ENCODE measurements at regions not wholly inside any gene's neighbourhood (a gene's known extent, or its start where the extent isn't known, plus 50 kb on each side); places are given as distances from the start of the nearest gene placed in this dataset.

DNA sequence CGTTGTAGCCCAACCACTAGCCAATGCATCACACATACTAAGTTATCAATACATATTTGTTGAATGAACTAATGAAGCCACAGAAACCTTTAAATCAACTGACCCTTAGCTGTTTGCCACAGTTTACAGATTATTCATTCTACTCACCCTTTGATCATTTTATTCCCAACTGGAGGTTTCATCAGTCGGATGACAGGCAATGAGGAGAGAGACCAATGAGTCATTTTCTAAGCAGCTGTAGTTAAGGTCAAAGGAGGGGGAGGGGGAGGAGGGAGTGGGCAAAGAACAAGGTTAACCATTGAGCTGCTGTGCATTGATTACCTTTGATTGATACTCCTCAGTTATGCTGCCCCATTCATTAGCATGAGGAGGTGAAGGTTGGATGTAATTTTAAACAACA, 469.5 kb downstream of the VRK1 start:
- TF ChIP-seq, protein P1, sequence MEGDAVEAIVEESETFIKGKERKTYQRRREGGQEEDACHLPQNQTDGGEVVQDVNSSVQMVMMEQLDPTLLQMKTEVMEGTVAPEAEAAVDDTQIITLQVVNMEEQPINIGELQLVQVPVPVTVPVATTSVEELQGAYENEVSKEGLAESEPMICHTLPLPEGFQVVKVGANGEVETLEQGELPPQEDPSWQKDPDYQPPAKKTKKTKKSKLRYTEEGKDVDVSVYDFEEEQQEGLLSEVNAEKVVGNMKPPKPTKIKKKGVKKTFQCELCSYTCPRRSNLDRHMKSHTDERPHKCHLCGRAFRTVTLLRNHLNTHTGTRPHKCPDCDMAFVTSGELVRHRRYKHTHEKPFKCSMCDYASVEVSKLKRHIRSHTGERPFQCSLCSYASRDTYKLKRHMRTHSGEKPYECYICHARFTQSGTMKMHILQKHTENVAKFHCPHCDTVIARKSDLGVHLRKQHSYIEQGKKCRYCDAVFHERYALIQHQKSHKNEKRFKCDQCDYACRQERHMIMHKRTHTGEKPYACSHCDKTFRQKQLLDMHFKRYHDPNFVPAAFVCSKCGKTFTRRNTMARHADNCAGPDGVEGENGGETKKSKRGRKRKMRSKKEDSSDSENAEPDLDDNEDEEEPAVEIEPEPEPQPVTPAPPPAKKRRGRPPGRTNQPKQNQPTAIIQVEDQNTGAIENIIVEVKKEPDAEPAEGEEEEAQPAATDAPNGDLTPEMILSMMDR (IDR thresholded peaks at IDR 0.05; ENCODE audit: control extremely low read depth, extremely low read depth, low read depth, missing control alignments) = no peak
- ChIA-PET POLR2A (no interaction called here), CTCF (no interaction called here)
- DNase-seq (ENCODE audit: extremely low spot score) = no peak

DNA sequence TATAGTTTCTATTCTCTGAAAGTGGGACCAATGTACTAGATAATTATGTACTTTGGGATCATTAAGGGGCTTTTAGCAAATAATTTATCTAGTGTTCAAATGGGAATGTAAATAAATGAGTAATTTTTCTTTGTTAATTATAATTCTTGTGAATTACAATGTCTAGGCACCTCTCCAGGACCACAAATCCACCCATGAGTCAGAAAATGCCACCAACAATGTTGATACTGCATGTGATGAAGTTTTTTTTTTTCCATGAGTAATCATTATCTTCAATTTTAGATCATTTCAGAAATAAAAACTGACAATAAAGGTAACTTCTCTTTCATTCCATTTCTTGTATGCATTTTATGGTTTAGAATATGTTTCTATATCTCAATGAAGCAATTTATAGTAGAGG, 470.3 kb downstream of the VRK1 start:
- ChIA-PET POLR2A (no interaction called here), CTCF (no interaction called here)
- DNase-seq (ENCODE audit: extremely low spot score) = no peak
- TF ChIP-seq, protein P1 (IDR thresholded peaks at IDR 0.05; ENCODE audit: control extremely low read depth, extremely low read depth, low read depth, missing control alignments) = no peak

DNA sequence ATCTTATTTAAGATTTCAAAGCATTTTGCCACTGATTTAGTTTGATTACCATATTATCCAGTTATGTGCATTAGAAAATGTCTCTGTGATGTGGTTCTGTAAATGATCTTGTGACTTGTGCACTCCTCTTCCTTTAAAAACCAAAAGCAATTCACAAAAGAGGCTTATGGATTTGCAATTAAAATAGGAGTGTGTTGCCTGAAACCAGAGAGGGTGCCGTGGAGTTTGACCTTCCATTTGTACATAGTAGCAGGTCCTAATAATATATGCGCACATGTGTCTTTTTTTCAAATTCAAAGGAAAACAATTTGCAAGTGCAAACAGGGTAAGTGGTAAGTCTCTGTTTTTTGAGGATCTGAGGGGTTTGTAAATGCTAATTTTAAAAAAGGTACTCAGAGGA, 470.9 kb downstream of the VRK1 start:
- no peak for DNase-seq (ENCODE audit: extremely low spot score)
- POLR2A ChIA-PET = no interaction called here
- CTCF ChIA-PET = no interaction called here
- TF ChIP-seq, protein P1 (IDR thresholded peaks at IDR 0.05; ENCODE audit: control extremely low read depth, extremely low read depth, low read depth, missing control alignments) = no peak

DNA sequence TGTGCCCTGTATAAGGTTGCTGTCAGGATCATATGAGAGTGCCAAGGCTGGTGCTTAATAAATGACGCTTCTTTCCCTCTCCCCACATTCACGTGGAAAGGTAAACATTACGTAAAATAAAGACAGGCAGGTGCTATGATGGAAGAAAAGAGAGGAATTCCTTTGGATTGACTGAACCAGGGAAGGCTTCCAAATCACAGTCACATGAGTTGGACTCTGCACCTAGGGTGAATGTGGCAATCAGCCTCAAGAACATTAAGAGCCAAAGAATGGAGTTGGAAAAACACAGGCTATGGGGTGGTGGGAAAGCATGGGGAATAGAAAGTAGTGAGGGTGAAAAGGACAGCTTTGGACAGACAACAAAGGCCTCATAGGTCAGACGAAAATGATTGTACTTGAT, 473.1 kb downstream of the VRK1 start:
- POLR2A ChIA-PET = no interaction called here
- no peak for DNase-seq (ENCODE audit: extremely low spot score)
- TF ChIP-seq, protein P1 (IDR thresholded peaks at IDR 0.05; ENCODE audit: control extremely low read depth, extremely low read depth, low read depth, missing control alignments) = no peak
- CTCF ChIA-PET = no interaction called here

DNA sequence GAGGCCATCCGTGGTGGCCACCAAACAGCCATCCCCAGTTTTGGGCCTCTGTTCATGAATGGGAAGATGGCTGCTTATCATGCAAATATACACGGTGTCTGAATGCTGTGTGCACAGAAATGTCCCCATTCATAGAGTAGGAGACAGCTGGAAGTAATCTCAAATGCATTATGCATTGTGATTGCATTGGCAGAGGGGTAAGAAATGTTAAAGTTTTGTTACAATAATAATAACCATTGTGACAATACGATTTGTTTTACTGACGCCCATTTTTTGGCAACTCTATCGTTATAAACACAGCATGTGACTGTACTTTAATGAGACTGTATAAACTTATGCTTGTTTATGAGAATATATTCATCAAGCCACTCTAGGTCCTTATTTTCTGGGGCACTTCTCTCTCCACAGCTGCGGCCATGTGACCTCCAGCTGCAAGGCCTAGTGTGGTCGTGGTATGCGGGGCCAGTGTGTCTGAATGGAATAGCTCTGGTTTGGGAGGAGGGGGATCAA, 474.3 kb downstream of the VRK1 start:
- TF ChIP-seq, protein P1 (IDR thresholded peaks at IDR 0.05; ENCODE audit: control extremely low read depth, extremely low read depth, low read depth, missing control alignments) = no peak

DNA sequence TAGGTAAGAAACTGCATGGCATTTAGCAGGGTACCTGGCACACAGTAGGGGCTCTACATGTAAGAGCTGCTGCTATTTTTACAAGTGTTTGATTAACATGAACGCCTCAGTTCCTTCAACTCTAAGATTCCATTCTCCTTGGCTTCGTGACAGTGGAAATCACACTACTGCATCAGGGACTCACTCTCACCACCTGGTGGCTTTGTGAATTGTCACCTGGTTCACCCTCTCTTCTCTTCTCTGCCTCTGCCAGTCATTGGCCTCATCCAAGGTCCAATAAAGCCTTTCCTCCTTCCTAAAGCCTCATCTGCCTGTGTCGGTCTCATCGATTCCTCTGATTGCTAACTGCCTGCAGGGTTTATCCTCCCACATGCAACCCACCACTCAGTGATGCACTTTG, 476.4 kb downstream of the VRK1 start:
- TF ChIP-seq, protein P1 (IDR thresholded peaks at IDR 0.05; ENCODE audit: control extremely low read depth, extremely low read depth, low read depth, missing control alignments) = no peak
- ChIA-PET POLR2A (no interaction called here), CTCF (no interaction called here)
- no peak for DNase-seq (ENCODE audit: extremely low spot score)

More for the DNA sequence above, 474.3 kb downstream of the VRK1 start:
- CTCF ChIA-PET = no interaction called here
- POLR2A ChIA-PET = no interaction called here
- no peak for DNase-seq (ENCODE audit: extremely low spot score)

DNA sequence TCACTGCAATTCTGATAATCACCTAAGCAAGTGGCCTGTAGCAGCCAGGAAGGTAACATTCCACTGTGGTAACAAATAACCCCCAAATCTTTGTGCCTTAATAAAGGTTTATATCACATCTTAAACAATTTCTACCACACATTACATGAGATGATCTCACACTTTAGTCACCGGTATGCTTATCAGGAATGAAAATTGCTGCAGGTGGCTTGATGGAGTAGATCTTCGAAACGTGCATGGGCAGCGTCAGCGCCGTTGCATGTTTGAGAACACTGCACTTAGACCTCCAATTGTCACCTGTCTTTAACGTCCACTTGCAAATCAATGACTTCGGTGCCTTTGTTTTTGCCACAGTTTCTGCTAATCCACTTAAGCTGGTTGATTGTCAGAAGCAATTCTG, 477.4 kb downstream of the VRK1 start:
- TF ChIP-seq, protein P1 (IDR thresholded peaks at IDR 0.05; ENCODE audit: control extremely low read depth, extremely low read depth, low read depth, missing control alignments) = no peak
- CTCF ChIA-PET = no interaction called here

More for the DNA sequence above, 477.4 kb downstream of the VRK1 start:
- POLR2A ChIA-PET = no interaction called here
- no peak for DNase-seq (ENCODE audit: extremely low spot score)
